Upper lobe of left lung (tissue), 4 donors: ENCODE measurements at regions not wholly inside any gene's neighbourhood (a gene's known extent, or its start where the extent isn't known, plus 50 kb on each side); places are given as distances from the start of the nearest gene placed in this dataset.

Experiments
- POLR2A ChIP-seq, 4 donors: fragments of 450-650 bp; IDR thresholded peaks; one replicate each; pipeline ENCODE4 v1.5.1; 2016 to 2017; ENCODE audit warnings: antibody characterized with exemption in 4 of 4, mild to moderate bottlenecking in 2 of 4
- TF ChIP-seq, protein P1 (sequence below), 6 experiments: fragments of 450-650 bp in 4 of 6; fragments of 200-600 bp in 2 of 6; sonication (generic) in 2 of 6; IDR thresholded peaks; one replicate each; pipeline ENCODE4 v1.5.1; 2016 to 2019; ENCODE audit warnings: antibody characterized with exemption in 6 of 6

DNA sequence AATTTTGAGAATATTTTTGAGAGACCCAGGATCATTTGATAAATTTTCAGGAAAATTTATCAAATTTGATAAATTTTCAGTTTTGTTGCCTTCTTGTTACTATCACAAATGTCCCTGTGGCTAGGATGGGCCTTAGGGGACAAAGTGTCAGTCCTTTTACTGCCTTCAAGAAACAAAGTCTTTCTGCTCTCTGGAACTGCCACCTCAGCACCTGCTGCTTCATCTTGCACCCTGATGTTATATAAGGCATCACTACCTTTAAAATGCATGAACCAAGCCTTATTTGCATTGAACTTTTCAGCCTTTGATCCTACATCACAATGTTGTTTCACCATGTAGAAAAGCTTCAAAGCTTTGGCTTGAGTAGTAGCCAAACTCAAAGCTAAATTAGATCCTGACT lies 123.0 kb upstream of the CNTLN start:
- TF ChIP-seq, protein P1, sequence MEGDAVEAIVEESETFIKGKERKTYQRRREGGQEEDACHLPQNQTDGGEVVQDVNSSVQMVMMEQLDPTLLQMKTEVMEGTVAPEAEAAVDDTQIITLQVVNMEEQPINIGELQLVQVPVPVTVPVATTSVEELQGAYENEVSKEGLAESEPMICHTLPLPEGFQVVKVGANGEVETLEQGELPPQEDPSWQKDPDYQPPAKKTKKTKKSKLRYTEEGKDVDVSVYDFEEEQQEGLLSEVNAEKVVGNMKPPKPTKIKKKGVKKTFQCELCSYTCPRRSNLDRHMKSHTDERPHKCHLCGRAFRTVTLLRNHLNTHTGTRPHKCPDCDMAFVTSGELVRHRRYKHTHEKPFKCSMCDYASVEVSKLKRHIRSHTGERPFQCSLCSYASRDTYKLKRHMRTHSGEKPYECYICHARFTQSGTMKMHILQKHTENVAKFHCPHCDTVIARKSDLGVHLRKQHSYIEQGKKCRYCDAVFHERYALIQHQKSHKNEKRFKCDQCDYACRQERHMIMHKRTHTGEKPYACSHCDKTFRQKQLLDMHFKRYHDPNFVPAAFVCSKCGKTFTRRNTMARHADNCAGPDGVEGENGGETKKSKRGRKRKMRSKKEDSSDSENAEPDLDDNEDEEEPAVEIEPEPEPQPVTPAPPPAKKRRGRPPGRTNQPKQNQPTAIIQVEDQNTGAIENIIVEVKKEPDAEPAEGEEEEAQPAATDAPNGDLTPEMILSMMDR (IDR thresholded peaks at IDR 0.05) = no peak
- no peak for TF ChIP-seq POLR2A (IDR thresholded peaks at IDR 0.05)
